Upper lobe of left lung (tissue), 6 donors: ENCODE measurements at regions not wholly inside any gene's neighbourhood (a gene's known extent, or its start where the extent isn't known, plus 50 kb on each side); places are given as distances from the start of the nearest gene placed in this dataset.

Experiments used
- ATAC-seq, 2 donors: fragments of 200-7000 bp; cut with Tn5 transposase; one replicate each; pipeline ENCODE4 v1.9.1; 2022; ENCODE audit warnings: mild to moderate bottlenecking in 2 of 2, moderate library complexity in 2 of 2; ENCODE audit not compliant: low FRiP score in 2 of 2
- DNase-seq, 2 donors: peaks; one replicate each; pipeline ENCODE4 v3.0.0-alpha.2; 2019 to 2020
- H3K27ac ChIP-seq, 4 donors: fragments of 200-600 bp; sonication (generic); one replicate each; pipeline ENCODE4 v1.5.1; 2016 to 2019
- H3K27me3 ChIP-seq, 4 donors: fragments of 200-600 bp; sonication (generic); one replicate each; pipeline ENCODE4 v1.5.1; 2017 to 2019
- H3K36me3 ChIP-seq, 4 donors: fragments of 200-600 bp; sonication (generic); one replicate each; pipeline ENCODE4 v1.5.1; 2016 to 2019
- H3K4me1 ChIP-seq, 4 donors: fragments of 200-600 bp; sonication (generic); one replicate each; pipeline ENCODE4 v1.5.1; 2018 to 2019
- H3K4me3 ChIP-seq, 4 donors: fragments of 200-600 bp; sonication (generic); one replicate each; pipeline ENCODE4 v1.5.1; 2017 to 2019; ENCODE audit warnings: mild to moderate bottlenecking in 2 of 4, moderate library complexity in 1 of 4
- H3K9me3 ChIP-seq, 4 donors: fragments of 200-600 bp; sonication (generic); one replicate each; pipeline ENCODE4 v1.5.1; 2018 to 2019
- EP300 ChIP-seq, 4 donors: sonication (generic); formaldehyde crosslinking; IDR thresholded peaks; one replicate each; pipeline ENCODE4 v1.5.1; 2017; ENCODE audit warnings: antibody characterized with exemption in 4 of 4, control low read depth in 2 of 4
- POLR2A ChIP-seq, 4 donors: fragments of 450-650 bp; IDR thresholded peaks; one replicate each; pipeline ENCODE4 v1.5.1; 2016 to 2017; ENCODE audit warnings: antibody characterized with exemption in 4 of 4, mild to moderate bottlenecking in 2 of 4
- POLR2AphosphoS5 ChIP-seq, 2 donors: sonication (generic); formaldehyde crosslinking; IDR thresholded peaks; one replicate each; pipeline ENCODE4 v1.5.1; 2017; ENCODE audit warnings: antibody characterized with exemption in 2 of 2
- WGBS, 2 donors: methylation state at CpG; one replicate each; pipeline ENCODE4 v1.1.5; 2017 to 2018; 5-methylcytosine and 5-hydroxymethylcytosine counted together
- TF ChIP-seq, protein P1 (sequence below), 6 experiments: fragments of 450-650 bp in 4 of 6; fragments of 200-600 bp in 2 of 6; sonication (generic) in 2 of 6; IDR thresholded peaks; one replicate each; pipeline ENCODE4 v1.5.1; 2016 to 2019; ENCODE audit warnings: antibody characterized with exemption in 6 of 6
- donor health status: DM: no; HTN: no; CAD: no; lungs with moderate emphysema.
- donor health status: DM: no; HTN: yes; CAD: no; lungs with severe emphysema.

DNA sequence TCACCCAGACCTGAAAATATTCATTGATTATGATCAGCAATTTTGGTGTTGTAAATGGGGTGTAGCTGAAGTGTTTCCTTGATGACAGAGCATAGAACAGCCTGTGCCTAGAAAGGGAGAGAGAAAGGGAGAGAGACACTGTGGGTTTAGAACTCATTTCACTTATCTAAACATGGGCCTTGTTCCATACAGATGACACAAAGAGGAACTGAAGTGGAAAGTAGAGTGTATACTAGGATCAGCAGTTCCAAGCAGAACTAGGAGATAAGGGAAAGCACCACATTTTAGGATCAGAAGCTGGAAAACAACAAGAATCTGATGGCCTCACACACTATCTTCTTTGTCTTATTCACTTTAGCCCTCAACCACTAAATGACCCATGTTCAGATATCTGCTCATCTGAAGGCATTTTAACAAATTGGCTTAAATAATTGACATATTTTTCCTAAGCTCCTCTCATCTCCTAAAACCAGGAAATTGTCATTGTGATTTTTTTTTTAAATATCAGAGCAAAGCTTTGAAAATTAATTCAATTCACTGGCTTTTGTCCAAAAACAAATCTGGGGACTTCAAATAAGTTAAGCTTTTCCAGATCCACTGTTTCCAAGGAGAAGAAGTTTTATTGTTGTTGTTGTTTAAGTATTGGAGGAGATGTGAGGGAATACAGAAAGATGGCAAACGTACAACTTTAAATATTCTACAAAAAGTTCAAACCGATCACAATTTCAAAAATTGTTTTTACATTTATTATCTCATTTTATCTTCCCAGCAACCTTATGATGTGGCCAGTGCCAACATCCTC lies 103.8 kb downstream of the LYPLAL1 start:
- no peaks in the 10 kb centered on the region for H3K27me3 ChIP-seq
- 81 to 88% methylated on average over 2 of the region's 2 CpGs for WGBS, 2 donors
- TF ChIP-seq POLR2AphosphoS5 (IDR thresholded peaks at IDR 0.05) (no peak), POLR2A (IDR thresholded peaks at IDR 0.05) (no peak)
- no peaks in the 10 kb centered on the region for H3K4me1 ChIP-seq
- ATAC-seq (peak in 1 of 2 donors; percentile 30), DNase-seq (no peak)
- H3K9me3 ChIP-seq: no peaks in the 10 kb centered on the region
- H3K27ac ChIP-seq: no peak overlapping the region
- no peak overlapping the region for H3K4me3 ChIP-seq
- H3K36me3 ChIP-seq: peaks cover 0 to 3% (median 0%) of the 10 kb centered on the region in 4 donors

DNA sequence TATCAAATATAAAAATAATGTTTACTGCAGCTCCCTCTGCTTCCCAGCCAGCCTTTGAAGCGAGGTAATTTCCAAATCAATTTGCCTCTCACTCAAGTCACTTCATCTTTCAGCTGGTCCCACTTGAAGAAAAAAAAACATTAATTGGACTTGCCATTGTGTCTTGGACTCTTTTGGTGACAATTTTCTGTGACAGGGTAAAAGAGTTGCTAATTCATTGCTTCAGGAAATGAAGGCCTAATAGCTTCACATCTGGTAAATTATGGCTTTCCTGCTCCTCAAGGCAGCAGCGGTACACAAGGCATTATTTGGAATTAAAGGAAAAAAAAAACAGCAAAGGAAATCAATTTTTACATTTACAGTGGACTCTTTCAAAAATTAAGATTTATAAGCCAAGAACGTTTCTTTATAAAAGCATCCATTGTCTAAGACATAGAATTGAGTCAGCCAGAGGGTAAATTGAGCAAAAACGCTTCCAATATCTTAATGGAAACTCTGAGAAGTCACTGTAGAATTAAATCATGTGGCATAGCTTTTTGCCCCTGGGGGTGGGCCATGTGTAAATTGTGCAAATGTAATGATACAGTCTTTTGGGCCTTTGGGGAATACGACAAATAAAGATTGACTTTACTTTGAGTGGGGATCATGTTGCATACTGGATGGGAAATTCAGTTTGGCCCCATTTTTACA lies 102.5 kb downstream of the LYPLAL1 start:
- Histone ChIP-seq H3K27ac (no peak overlapping the region), H3K36me3 (peaks cover 0 to 3% (median 0%) of the 10 kb centered on the region in 4 donors), H3K27me3 (no peaks in the 10 kb centered on the region), H3K4me1 (peaks cover 0 to 6% (median 0%) of the 10 kb centered on the region in 4 donors), H3K4me3 (no peak overlapping the region), H3K9me3 (no peaks in the 10 kb centered on the region)
- WGBS, 2 donors: 74 to 79% methylated on average over 5 of the region's 5 CpGs
- ATAC-seq (no peak), DNase-seq (no peak)
- no peak for TF ChIP-seq EP300 (IDR thresholded peaks at IDR 0.05)

DNA sequence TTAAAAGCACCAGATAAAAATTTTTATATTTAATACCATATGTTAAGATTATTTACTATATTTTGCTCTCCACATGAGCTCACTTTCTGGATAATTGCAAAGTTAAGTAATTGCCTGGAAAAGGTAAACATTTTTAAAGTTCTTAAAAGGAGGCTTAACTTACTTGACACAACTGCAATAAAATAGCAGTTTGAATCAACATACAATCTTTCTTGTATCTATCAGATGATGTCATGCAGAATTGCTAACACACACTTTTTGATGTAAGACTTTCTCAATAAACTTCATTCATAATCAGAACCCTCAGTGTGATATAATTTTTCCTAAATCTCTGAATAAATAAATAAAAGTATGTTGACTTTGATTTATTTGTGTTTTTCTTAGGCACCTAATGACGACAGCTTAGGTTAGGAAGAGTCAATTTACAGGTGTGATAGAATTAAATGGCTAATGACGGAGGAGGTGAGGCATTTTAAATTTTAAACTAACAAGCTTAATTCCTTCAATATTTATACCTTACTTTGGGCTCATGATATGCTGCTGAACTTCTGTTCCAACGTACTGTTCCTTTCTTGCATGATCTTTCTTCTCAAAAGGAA lies 99.5 kb downstream of the LYPLAL1 start:
- Histone ChIP-seq H3K27me3 (no peaks in the 10 kb centered on the region), H3K9me3 (no peaks in the 10 kb centered on the region), H3K4me3 (no peak overlapping the region), H3K27ac (no peak overlapping the region), H3K4me1 (peaks cover 0 to 6% (median 0%) of the 10 kb centered on the region in 4 donors), H3K36me3 (peaks cover 0 to 3% (median 0%) of the 10 kb centered on the region in 4 donors)
- TF ChIP-seq POLR2AphosphoS5 (IDR thresholded peaks at IDR 0.05) (no peak), EP300 (IDR thresholded peaks at IDR 0.05) (no peak), POLR2A (IDR thresholded peaks at IDR 0.05) (no peak)
- TF ChIP-seq, protein P1, sequence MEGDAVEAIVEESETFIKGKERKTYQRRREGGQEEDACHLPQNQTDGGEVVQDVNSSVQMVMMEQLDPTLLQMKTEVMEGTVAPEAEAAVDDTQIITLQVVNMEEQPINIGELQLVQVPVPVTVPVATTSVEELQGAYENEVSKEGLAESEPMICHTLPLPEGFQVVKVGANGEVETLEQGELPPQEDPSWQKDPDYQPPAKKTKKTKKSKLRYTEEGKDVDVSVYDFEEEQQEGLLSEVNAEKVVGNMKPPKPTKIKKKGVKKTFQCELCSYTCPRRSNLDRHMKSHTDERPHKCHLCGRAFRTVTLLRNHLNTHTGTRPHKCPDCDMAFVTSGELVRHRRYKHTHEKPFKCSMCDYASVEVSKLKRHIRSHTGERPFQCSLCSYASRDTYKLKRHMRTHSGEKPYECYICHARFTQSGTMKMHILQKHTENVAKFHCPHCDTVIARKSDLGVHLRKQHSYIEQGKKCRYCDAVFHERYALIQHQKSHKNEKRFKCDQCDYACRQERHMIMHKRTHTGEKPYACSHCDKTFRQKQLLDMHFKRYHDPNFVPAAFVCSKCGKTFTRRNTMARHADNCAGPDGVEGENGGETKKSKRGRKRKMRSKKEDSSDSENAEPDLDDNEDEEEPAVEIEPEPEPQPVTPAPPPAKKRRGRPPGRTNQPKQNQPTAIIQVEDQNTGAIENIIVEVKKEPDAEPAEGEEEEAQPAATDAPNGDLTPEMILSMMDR (IDR thresholded peaks at IDR 0.05): no peak
- 97 to 98% methylated on average over 3 of the region's 3 CpGs for WGBS, 2 donors
- ATAC-seq (no peak), DNase-seq (no peak)

DNA sequence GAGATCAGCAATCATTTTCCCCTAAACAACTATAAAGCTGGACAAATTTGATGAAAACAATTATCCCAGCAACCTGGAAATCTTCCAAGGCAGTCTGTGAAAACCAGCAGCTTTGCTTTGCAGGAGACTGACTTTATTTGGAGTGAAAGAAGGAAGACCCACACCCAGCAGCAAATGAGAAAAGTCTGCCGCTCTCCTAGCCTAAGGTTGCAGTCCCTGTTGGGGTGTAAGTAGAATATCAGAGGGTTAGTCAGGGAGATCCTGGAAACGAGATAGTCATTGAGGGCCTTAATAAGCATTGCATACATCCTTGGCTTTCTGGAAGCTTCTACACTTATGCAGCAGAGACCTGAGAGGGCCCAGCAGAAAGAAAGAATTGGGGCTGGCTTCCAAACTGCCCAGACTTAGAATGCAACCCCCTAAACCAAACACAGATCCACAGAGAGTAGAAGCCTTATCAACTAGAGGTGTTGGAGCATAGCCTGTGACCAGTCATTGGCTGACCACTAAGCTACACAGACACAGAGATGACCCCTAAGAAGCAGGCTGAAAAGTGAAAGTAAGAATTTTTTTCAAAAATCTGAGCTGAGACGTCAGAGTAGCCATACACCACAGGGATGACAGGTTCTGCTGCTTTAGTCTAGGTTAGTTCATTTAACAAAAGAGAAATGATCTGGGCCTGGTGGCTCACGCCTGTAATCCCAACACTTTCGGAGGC lies 98.3 kb downstream of the LYPLAL1 start:
- 65 to 69% methylated on average over 5 of the region's 5 CpGs for WGBS, 2 donors
- TF ChIP-seq POLR2AphosphoS5 (IDR thresholded peaks at IDR 0.05): no peak
- TF ChIP-seq POLR2A (IDR thresholded peaks at IDR 0.05): no peak
- TF ChIP-seq EP300 (IDR thresholded peaks at IDR 0.05): no peak
- TF ChIP-seq, protein P1 (IDR thresholded peaks at IDR 0.05): no peak
- H3K36me3 ChIP-seq: peaks cover 0 to 3% (median 0%) of the 10 kb centered on the region in 4 donors
- no peak overlapping the region for H3K27ac ChIP-seq
- H3K4me1 ChIP-seq: peaks cover 0 to 6% (median 0%) of the 10 kb centered on the region in 4 donors
- ATAC-seq (peak; percentile 23 to 30), DNase-seq (no peak)
- no peaks in the 10 kb centered on the region for H3K27me3 ChIP-seq
- no peaks in the 10 kb centered on the region for H3K9me3 ChIP-seq
- H3K4me3 ChIP-seq: no peak overlapping the region

DNA sequence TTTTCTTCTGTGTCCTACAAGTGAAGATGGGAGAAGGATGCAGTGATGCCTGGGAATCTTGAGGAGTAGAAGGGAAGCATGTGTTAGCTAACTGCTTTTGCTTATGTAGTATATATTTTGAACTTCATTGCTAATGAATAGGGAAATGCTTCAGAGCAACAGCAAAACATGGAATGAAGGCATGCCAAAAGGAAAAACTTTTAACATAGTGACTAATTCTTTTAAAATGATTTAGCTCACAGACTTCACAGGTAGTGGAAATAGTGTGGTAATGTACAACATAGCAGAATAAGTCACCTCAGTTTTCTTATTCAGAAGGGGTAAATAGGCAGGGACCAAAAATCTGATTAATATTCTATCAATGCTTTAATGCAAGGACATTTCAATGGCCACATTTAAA lies 95.5 kb downstream of the LYPLAL1 start:
- H3K27ac ChIP-seq: no peak overlapping the region
- peaks cover 0 to 6% (median 0%) of the 10 kb centered on the region in 4 donors for H3K4me1 ChIP-seq
- no peak overlapping the region for H3K4me3 ChIP-seq
- DNase-seq (no peak), ATAC-seq (no peak)
- H3K9me3 ChIP-seq: no peaks in the 10 kb centered on the region
- no peaks in the 10 kb centered on the region for H3K27me3 ChIP-seq
- peaks cover 0 to 3% (median 0%) of the 10 kb centered on the region in 4 donors for H3K36me3 ChIP-seq
- TF ChIP-seq, protein P1 (IDR thresholded peaks at IDR 0.05): no peak
- TF ChIP-seq POLR2AphosphoS5 (IDR thresholded peaks at IDR 0.05) (no peak), POLR2A (IDR thresholded peaks at IDR 0.05) (no peak), EP300 (IDR thresholded peaks at IDR 0.05) (no peak)
